SK-N-SH (cell line): ENCODE measurements at regions not wholly inside any gene's neighbourhood (a gene's known extent, or its start where the extent isn't known, plus 50 kb on each side); places are given as distances from the start of the nearest gene placed in this dataset.

ENCODE experiments used
- CTCF ChIP-seq: fragments of 200-600 bp; sonication (generic); IDR thresholded peaks from 2 replicates; pipeline ENCODE4 v1.6.1; 2017; ENCODE audit warnings: antibody characterized with exemption, mild to moderate bottlenecking, moderate library complexity
- EP300 ChIP-seq, 2 experiments: IDR thresholded peaks; 2 replicates each; pipeline versions ENCODE4 v1.4.0 to v1.6.1; 2012; ENCODE audit warnings: borderline replicate concordance in 1 of 2, low read depth in 1 of 2, low read length in 1 of 2
- FOXM1 ChIP-seq: IDR thresholded peaks from 2 replicates; pipeline ENCODE4 v1.4.0; 2012; ENCODE audit warnings: low read depth, mild to moderate bottlenecking
- GABPA ChIP-seq: IDR thresholded peaks from 2 replicates; pipeline ENCODE4 v1.4.0; 2012; ENCODE audit warnings: low read depth, mild to moderate bottlenecking
- JUND ChIP-seq: IDR thresholded peaks from 2 replicates; pipeline ENCODE4 v1.4.0; 2012
- RAD21 ChIP-seq: IDR thresholded peaks from 2 replicates; pipeline ENCODE4 v1.6.1; 2012; ENCODE audit warnings: mild to moderate bottlenecking, low read length
- RCOR1 ChIP-seq: fragments of 150-350 bp; IDR thresholded peaks from 2 replicates; pipeline ENCODE4 v1.6.1; 2017; ENCODE audit warnings: antibody characterized with exemption, low read length
- REST ChIP-seq: IDR thresholded peaks from 2 replicates; pipeline ENCODE4 v1.6.1; 2012; ENCODE audit warnings: mild to moderate bottlenecking, low read depth, low read length, moderate library complexity
- SMC3 ChIP-seq: IDR thresholded peaks from 2 replicates; pipeline ENCODE4 v1.6.1; 2012; ENCODE audit warnings: low read depth, low read length, improper control_type of control experiment

- TF ChIP-seq EP300 (IDR thresholded peaks at IDR 0.05; ENCODE audit: borderline replicate concordance in 1 of 2, low read depth in 1 of 2, low read length in 1 of 2) (no peak), CTCF (no peak), RAD21 (no peak), JUND (no peak), RCOR1 (no peak), SMC3 (no peak), GABPA (no peak), FOXM1 (no peak), REST (no peak)
Measured at GRCh38 chr6:74054190-74054589, 358.2 kb downstream of the CD109 start.
